ENCODE measurements at regions not wholly inside any gene's neighbourhood (a gene's known extent, or its start where the extent isn't known, plus 50 kb on each side); places are given as distances from the start of the nearest gene placed in this dataset.
A peak's percentile ranks its signal among the peaks of the same experiment; 100 is the strongest.

DNA sequence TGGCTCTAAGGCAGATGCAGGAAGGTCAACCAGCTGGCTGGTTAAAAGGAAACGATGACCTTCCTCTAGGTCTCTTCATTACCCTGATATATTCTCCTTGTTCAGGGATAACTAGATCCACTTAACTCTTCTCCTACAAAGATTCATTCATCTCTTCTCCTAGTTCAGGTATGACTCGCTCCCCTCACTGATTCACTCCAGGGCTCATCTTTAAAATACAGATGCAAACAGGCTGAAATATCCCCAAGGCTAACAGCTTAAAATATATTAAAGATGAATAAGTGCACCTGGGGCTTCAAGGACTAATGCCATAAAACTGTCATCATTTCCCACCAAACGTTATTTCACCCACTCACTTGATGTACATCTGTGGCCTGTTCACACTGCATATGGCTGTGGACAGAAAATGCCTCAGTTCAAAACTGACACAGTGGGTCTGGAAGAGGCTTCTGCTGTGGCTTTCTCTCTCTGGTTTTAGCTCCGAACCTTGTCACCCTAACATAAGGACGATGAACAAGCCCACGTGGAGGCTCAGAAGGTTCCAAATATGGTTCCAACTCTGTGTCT lies 366.9 kb downstream of the DEPDC1B start:
- Histone ChIP-seq H3K23ac (ENCODE audit: low read length in 2 of 2) (no peak overlapping the region), H3K27ac (ENCODE audit: low read length, poor library complexity, severe bottlenecking) (no peak overlapping the region), H2BK15ac (ENCODE audit: low read depth, poor library complexity, severe bottlenecking) (no peak overlapping the region), H3K18ac (ENCODE audit: low read depth in 1 of 2, low read length in 2 of 2) (no peak overlapping the region), H3K4me1 (ENCODE audit: control insufficient read depth, insufficient read depth, low read depth, low read length) (peaks cover 1% of the 10 kb centered on the region), H3K9me3 (ENCODE audit: control insufficient read depth, low read length) (no peaks in the 10 kb centered on the region), H2AK5ac (ENCODE audit: low read length, severe bottlenecking) (no peak overlapping the region), H3K79me1 (replicated peaks; ENCODE audit: low read length, poor library complexity, severe bottlenecking) (no peaks in the 10 kb centered on the region), H3K4me2 (ENCODE audit: low read length, poor library complexity, severe bottlenecking) (no peak overlapping the region), H3K27me3 (ENCODE audit: control insufficient read depth in 1 of 2, insufficient read depth in 1 of 2, low read length in 2 of 2) (no peaks in the 10 kb centered on the region), H3K4me3 (ENCODE audit: insufficient read depth in 1 of 2, low read depth in 1 of 2, low read length in 2 of 2) (peak overlapping the region in 1 of 2 experiments; percentile 12), H3K36me3 (ENCODE audit: control insufficient read depth in 1 of 2, insufficient read depth in 2 of 2, low read depth in 1 of 2, low read length in 2 of 2) (no peaks in the 10 kb centered on the region), H2BK120ac (ENCODE audit: low read depth, low read length) (no peak overlapping the region), H3K4ac (ENCODE audit: low read depth in 1 of 2, low read length in 2 of 2) (no peak overlapping the region), H2BK5ac (ENCODE audit: low read depth, low read length, poor library complexity, severe bottlenecking) (no peak overlapping the region), H3K9ac (ENCODE audit: low read length) (no peak overlapping the region), H4K8ac (ENCODE audit: low read length) (no peak overlapping the region), H3K14ac (ENCODE audit: low read length in 2 of 2) (no peak overlapping the region), H2AFZ (ENCODE audit: low read depth, low read length) (no peak overlapping the region), H4K91ac (ENCODE audit: low read length) (no peak overlapping the region), H2BK12ac (ENCODE audit: low read length in 2 of 2) (peak overlapping the region in 1 of 2 experiments; percentile 73)
- peak; percentile 6 for DNase-seq
- 54% methylated on average over 6 of the region's 6 CpGs for WGBS

DNA sequence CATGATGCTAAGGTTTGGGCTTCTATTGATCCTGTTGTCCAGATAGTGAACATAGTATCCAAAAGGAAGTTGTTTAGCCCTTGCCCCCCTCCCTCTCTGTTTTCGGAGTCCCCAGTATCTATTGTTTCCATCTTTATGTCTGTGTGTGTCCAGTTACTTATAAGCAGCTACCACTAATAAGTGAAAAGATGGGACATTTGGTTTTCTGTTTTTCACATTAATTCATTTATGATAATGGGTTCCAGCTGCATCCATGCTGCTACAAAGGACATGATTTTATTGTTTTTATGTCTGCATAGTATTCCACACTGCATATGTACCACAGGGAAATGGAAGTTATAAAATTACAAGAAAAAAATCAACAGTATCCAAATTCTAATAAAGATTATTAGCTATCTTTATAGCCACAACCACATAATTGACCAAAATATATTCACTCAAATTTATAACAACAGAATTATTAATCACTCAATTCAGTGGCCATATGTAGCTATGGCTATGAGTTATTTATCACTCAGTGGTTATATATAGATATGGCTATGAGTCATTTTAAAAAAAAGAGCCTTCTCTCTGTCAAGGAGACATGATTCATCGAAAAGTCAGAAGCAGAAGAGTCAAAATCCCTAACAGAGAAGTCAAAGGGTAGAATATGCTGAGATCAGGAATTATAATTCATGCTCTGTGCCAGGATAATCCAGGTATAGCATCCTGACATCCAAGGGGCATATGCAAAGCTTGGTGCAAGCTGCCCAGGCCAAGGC lies 367.5 kb downstream of the DEPDC1B start:
- Histone ChIP-seq H3K79me1 (replicated peaks; ENCODE audit: low read length, poor library complexity, severe bottlenecking) (no peaks in the 10 kb centered on the region), H3K9ac (ENCODE audit: low read length) (no peak overlapping the region), H2AFZ (ENCODE audit: low read depth, low read length) (no peak overlapping the region), H3K4me2 (ENCODE audit: low read length, poor library complexity, severe bottlenecking) (no peak overlapping the region), H3K18ac (ENCODE audit: low read depth in 1 of 2, low read length in 2 of 2) (no peak overlapping the region), H3K27ac (ENCODE audit: low read length, poor library complexity, severe bottlenecking) (no peak overlapping the region), H4K8ac (ENCODE audit: low read length) (no peak overlapping the region), H2BK5ac (ENCODE audit: low read depth, low read length, poor library complexity, severe bottlenecking) (no peak overlapping the region), H4K91ac (ENCODE audit: low read length) (no peak overlapping the region), H3K4me1 (ENCODE audit: control insufficient read depth, insufficient read depth, low read depth, low read length) (peaks cover 1% of the 10 kb centered on the region), H2AK5ac (ENCODE audit: low read length, severe bottlenecking) (no peak overlapping the region), H3K27me3 (ENCODE audit: control insufficient read depth in 1 of 2, insufficient read depth in 1 of 2, low read length in 2 of 2) (no peaks in the 10 kb centered on the region), H2BK120ac (ENCODE audit: low read depth, low read length) (no peak overlapping the region), H3K14ac (ENCODE audit: low read length in 2 of 2) (no peak overlapping the region), H3K36me3 (ENCODE audit: control insufficient read depth in 1 of 2, insufficient read depth in 2 of 2, low read depth in 1 of 2, low read length in 2 of 2) (no peaks in the 10 kb centered on the region), H3K4ac (ENCODE audit: low read depth in 1 of 2, low read length in 2 of 2) (no peak overlapping the region), H3K9me3 (ENCODE audit: control insufficient read depth, low read length) (no peaks in the 10 kb centered on the region), H3K23ac (ENCODE audit: low read length in 2 of 2) (no peak overlapping the region), H2BK15ac (ENCODE audit: low read depth, poor library complexity, severe bottlenecking) (no peak overlapping the region), H3K4me3 (ENCODE audit: insufficient read depth in 1 of 2, low read depth in 1 of 2, low read length in 2 of 2) (peak overlapping the region in 1 of 2 experiments; percentile 12), H2BK12ac (ENCODE audit: low read length in 2 of 2) (no peak overlapping the region)
- 24% methylated on average over 1 of the region's 2 CpGs for WGBS
- peak; percentile 50 for DNase-seq

DNA sequence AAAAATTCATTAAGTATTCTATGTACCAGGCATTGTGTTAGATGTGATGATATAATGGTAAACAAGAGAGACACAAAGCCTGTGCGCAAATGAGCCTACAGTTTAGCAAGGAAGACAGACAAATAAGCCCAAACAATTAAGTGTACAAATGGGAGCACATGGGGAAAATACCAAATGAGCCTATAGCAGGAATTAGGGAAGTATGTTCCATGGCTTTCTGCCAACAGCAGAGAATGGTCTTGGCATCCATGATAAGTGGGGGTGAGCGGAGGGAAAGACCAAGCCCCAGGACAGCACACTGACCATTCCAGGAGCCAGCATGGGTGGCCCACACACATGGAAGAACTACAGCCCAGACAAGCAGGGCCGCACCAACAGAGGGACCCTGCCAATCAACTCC lies 369.7 kb downstream of the DEPDC1B start:
- Histone ChIP-seq H2BK120ac (ENCODE audit: low read depth, low read length) (no peak overlapping the region), H3K14ac (ENCODE audit: low read length in 2 of 2) (no peak overlapping the region), H4K91ac (ENCODE audit: low read length) (no peak overlapping the region), H3K27ac (ENCODE audit: low read length, poor library complexity, severe bottlenecking) (no peak overlapping the region), H3K4me2 (ENCODE audit: low read length, poor library complexity, severe bottlenecking) (no peak overlapping the region), H3K18ac (ENCODE audit: low read depth in 1 of 2, low read length in 2 of 2) (no peak overlapping the region), H3K9me3 (ENCODE audit: control insufficient read depth, low read length) (no peaks in the 10 kb centered on the region), H2AFZ (ENCODE audit: low read depth, low read length) (no peak overlapping the region), H3K4ac (ENCODE audit: low read depth in 1 of 2, low read length in 2 of 2) (no peak overlapping the region), H3K9ac (ENCODE audit: low read length) (no peak overlapping the region), H2BK12ac (ENCODE audit: low read length in 2 of 2) (no peak overlapping the region), H2BK5ac (ENCODE audit: low read depth, low read length, poor library complexity, severe bottlenecking) (no peak overlapping the region), H3K79me1 (replicated peaks; ENCODE audit: low read length, poor library complexity, severe bottlenecking) (no peaks in the 10 kb centered on the region), H4K8ac (ENCODE audit: low read length) (no peak overlapping the region), H3K23ac (ENCODE audit: low read length in 2 of 2) (no peak overlapping the region), H3K4me3 (ENCODE audit: insufficient read depth in 1 of 2, low read depth in 1 of 2, low read length in 2 of 2) (no peak overlapping the region), H3K4me1 (ENCODE audit: control insufficient read depth, insufficient read depth, low read depth, low read length) (peaks cover 1% of the 10 kb centered on the region), H3K27me3 (ENCODE audit: control insufficient read depth in 1 of 2, insufficient read depth in 1 of 2, low read length in 2 of 2) (no peaks in the 10 kb centered on the region), H3K36me3 (ENCODE audit: control insufficient read depth in 1 of 2, insufficient read depth in 2 of 2, low read depth in 1 of 2, low read length in 2 of 2) (no peaks in the 10 kb centered on the region), H2BK15ac (ENCODE audit: low read depth, poor library complexity, severe bottlenecking) (no peak overlapping the region), H2AK5ac (ENCODE audit: low read length, severe bottlenecking) (no peak overlapping the region)
- whole genome bisulfite sequencing, result 100% methylated on average over 2 of the region's 3 CpGs
- DNase-seq, result no peak

DNA sequence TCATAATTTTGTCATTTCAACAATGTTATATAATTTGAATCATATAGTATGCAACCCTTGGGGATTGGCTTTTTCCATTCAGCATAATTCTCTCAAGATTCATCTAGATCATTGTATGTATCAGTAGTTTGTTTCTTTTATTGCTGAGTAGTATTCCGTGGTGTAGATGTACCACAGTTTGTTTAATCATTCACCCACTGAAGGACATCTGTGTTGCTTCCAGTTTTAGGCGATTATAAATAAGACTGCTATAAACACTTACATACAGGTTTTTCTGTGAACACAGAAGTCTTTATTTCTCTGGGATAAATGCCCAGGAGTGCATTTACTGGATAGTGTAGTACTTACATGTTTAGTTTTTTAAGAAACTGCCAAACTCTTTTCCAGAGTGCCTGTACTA lies 374.1 kb downstream of the DEPDC1B start:
- H3K4me1 ChIP-seq (ENCODE audit: control insufficient read depth, insufficient read depth, low read depth, low read length), result no peaks in the 10 kb centered on the region
- H3K14ac ChIP-seq (ENCODE audit: low read length in 2 of 2), result no peak overlapping the region
- H2AFZ ChIP-seq (ENCODE audit: low read depth, low read length), result no peak overlapping the region
- H2AK5ac ChIP-seq (ENCODE audit: low read length, severe bottlenecking), result no peak overlapping the region
- H3K4me2 ChIP-seq (ENCODE audit: low read length, poor library complexity, severe bottlenecking), result no peak overlapping the region
- H4K8ac ChIP-seq (ENCODE audit: low read length), result no peak overlapping the region
- no peak overlapping the region for H2BK120ac ChIP-seq (ENCODE audit: low read depth, low read length)
- H3K18ac ChIP-seq (ENCODE audit: low read depth in 1 of 2, low read length in 2 of 2), result no peak overlapping the region
- no peak overlapping the region for H2BK15ac ChIP-seq (ENCODE audit: low read depth, poor library complexity, severe bottlenecking)
- no CpG with 5 or more reads among the region's 2 CpGs for WGBS
- DNase-seq, result no peak
- H3K9ac ChIP-seq (ENCODE audit: low read length), result no peak overlapping the region
- no peak overlapping the region for H3K23ac ChIP-seq (ENCODE audit: low read length in 2 of 2)
- H2BK12ac ChIP-seq (ENCODE audit: low read length in 2 of 2), result no peak overlapping the region
- H3K27me3 ChIP-seq (ENCODE audit: control insufficient read depth in 1 of 2, insufficient read depth in 1 of 2, low read length in 2 of 2), result no peaks in the 10 kb centered on the region
- H3K4ac ChIP-seq (ENCODE audit: low read depth in 1 of 2, low read length in 2 of 2), result no peak overlapping the region
- H4K91ac ChIP-seq (ENCODE audit: low read length), result no peak overlapping the region
- no peak overlapping the region for H3K27ac ChIP-seq (ENCODE audit: low read length, poor library complexity, severe bottlenecking)
- peaks cover 7% of the 10 kb centered on the region for H3K9me3 ChIP-seq (ENCODE audit: control insufficient read depth, low read length)
- no peaks in the 10 kb centered on the region for H3K79me1 ChIP-seq (replicated peaks; ENCODE audit: low read length, poor library complexity, severe bottlenecking)
- H3K36me3 ChIP-seq (ENCODE audit: control insufficient read depth in 1 of 2, insufficient read depth in 2 of 2, low read depth in 1 of 2, low read length in 2 of 2), result no peaks in the 10 kb centered on the region
- no peak overlapping the region for H2BK5ac ChIP-seq (ENCODE audit: low read depth, low read length, poor library complexity, severe bottlenecking)
- no peak overlapping the region for H3K4me3 ChIP-seq (ENCODE audit: insufficient read depth in 1 of 2, low read depth in 1 of 2, low read length in 2 of 2)
